ENCODE measurements at regions not wholly inside any gene's neighbourhood (a gene's known extent, or its start where the extent isn't known, plus 50 kb on each side); places are given as distances from the start of the nearest gene placed in this dataset.

DNA sequence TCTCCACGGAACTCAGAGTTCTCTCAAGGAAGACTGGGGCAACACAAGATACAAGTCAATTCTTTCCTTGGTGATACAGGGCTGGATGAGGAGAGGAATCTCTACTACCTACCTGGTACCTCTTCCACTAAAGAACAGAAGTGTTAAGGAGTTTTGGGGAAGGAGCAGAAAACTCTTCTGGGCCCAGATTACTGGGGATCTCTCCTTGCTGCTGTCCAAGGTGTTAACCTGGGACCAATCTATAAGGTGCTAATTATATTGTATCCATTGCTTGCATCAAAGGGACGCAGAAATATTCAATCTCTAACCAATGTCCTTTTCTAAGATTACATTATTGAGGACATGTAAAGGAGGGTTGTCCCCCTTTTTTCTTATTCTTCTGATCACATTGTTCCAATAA, 1102.5 kb downstream of the AMY1C start:
- TF ChIP-seq CTCF (IDR thresholded peaks at IDR 0.05), result no peak
- no peak for TF ChIP-seq POLR2A (IDR thresholded peaks at IDR 0.05)

All from testis (tissue), 2 donors.